Activated naive CD8-positive, alpha-beta T cell treated with anti-CD3 and anti-CD28 coated beads, Interleukin-2, amount 10 ng/mL, durations not matched to agents 7 days and 5 days (primary cell): ENCODE measurements at regions not wholly inside any gene's neighbourhood (a gene's known extent, or its start where the extent isn't known, plus 50 kb on each side); places are given as distances from the start of the nearest gene placed in this dataset.
"Not testable (repeated sequence)": the region's sequence is repeated elsewhere in the genome, so short reads cannot be mapped to it uniquely, and the experiment has no call there.

Source experiments
- ATAC-seq: fragments of 150-1000 bp; cut with Tn5 transposase; one replicate; pipeline ENCODE4 v1.10.0; 2021; ENCODE audit warnings: low read depth, moderate library complexity
- POLR2A ChIA-PET: fragments of 350-600 bp; sonication (Branson Sonifier 250); formaldehyde crosslinking; loops from one replicate; lab custom pipeline; 2021; ENCODE audit warnings: antibody characterized with exemption; lab: Charles Lee
- DNase-seq: peaks from one replicate; pipeline ENCODE4 v3.0.0; 2021
- H3K27ac Mint-ChIP-seq: one replicate; pipeline ENCODE4 v1.8.0; 2022; ENCODE audit warnings: mild to moderate bottlenecking, mixed read lengths
- H3K27me3 Mint-ChIP-seq: one replicate; pipeline ENCODE4 v1.8.0; 2022; ENCODE audit warnings: mild to moderate bottlenecking, moderate library complexity, mixed read lengths
- H3K36me3 Mint-ChIP-seq: one replicate; pipeline ENCODE4 v1.8.0; 2021; ENCODE audit warnings: mild to moderate bottlenecking, mixed read lengths
- H3K4me1 Mint-ChIP-seq: one replicate; pipeline ENCODE4 v1.8.0; 2021; ENCODE audit warnings: mixed read lengths
- H3K4me3 Mint-ChIP-seq: one replicate; pipeline ENCODE4 v1.8.0; 2022; ENCODE audit warnings: mild to moderate bottlenecking, moderate library complexity, mixed read lengths
- H3K9me3 Mint-ChIP-seq: one replicate; pipeline ENCODE4 v1.8.0; 2021; ENCODE audit warnings: mixed read lengths

DNA sequence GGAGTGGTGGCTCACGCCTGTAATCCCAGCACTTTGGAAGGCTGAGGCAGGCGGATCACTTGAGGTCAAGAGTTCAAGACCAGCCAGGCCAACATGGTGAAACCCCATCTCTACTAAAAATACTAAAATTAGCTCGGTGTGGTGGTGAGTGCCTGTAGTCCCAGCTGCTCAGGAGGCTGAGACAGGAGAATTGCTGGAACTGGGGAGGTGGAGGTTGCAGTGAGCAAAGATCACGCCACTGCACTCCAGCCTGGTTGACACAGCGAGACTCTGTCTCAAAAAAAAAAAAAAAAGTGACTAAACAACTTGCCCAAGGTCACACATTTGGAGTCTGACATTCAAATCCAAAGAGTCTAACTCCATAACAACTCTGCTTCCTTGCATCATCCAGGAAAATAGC lies 192.4 kb upstream of the C16orf82 start:
- H3K9me3 Mint-ChIP-seq, POLR2A ChIA-PET, ATAC-seq, H3K4me1 Mint-ChIP-seq, H3K27ac Mint-ChIP-seq, DNase-seq, H3K4me3 Mint-ChIP-seq, H3K36me3 Mint-ChIP-seq, H3K27me3 Mint-ChIP-seq: not testable (repeated sequence)

DNA sequence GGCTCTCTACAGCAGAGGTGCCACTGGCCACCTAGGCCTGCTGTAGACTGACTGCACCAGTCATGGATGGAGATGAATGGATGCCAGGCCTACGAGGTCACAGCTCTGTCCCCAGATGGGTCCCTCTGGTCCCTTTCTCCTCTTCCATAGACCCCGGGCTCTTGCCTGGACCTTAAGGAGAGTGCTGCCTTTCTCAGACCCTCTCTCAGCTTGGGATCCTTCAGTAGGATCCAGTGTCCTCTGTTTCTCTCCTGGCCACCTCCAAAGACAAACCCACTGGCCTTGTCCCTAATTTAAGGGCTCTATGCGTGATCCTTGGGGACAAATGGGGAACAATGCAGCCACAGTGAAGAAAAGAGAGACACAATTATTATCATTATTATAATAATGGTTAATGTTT lies 189.3 kb upstream of the C16orf82 start:
- Mint-ChIP-seq H3K4me3 (no peak overlapping the region), H3K4me1 (no peaks in the 10 kb centered on the region), H3K9me3 (no peaks in the 10 kb centered on the region), H3K36me3 (no peaks in the 10 kb centered on the region), H3K27ac (no peak overlapping the region), H3K27me3 (no peaks in the 10 kb centered on the region)
- POLR2A ChIA-PET = no interaction called here
- DNase-seq = no peak
- no peak for ATAC-seq

DNA sequence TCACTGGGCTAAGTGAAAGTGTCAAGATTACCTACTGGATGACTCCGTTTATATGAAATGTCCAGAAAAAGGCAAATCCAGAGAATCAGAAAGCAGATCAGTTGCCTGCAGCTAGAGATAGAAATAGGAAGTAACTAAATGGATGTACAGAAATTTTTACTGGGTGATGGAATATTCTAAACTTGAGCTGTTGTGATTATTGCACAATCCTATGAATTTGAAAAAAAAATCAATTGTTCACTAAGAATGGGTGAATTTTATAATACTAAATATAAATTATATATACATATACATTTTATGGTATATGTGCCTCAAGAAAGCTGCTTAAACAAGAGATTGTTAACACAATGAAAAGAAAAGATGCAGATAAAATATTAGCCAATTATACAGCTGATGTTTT lies 181.1 kb upstream of the C16orf82 start:
- no peaks in the 10 kb centered on the region for H3K4me1 Mint-ChIP-seq
- no peak overlapping the region for H3K4me3 Mint-ChIP-seq
- H3K9me3 Mint-ChIP-seq = peaks cover 2% of the 10 kb centered on the region
- no peaks in the 10 kb centered on the region for H3K36me3 Mint-ChIP-seq
- ATAC-seq (no peak), DNase-seq (no peak)
- H3K27ac Mint-ChIP-seq = no peak overlapping the region
- H3K27me3 Mint-ChIP-seq = peaks cover 3% of the 10 kb centered on the region
- POLR2A ChIA-PET = no interaction called here

DNA sequence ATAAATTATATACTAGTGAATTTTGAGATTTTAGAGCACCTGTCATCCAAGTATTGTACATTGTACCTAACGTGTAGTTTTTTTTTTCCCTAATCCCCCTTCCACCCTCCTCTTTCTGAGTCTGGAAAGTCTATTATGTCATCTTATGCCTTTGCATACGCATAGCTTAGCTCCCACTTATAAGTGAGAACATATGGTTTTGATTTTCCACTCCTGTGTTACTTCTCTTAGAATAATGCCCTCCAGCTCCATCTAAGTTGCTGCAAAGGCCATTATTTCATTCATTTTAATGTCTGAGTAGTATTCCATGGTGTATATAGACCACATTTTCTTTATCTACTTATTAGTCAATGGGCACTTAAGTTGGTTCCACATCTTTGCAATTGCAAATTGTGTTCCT lies 177.0 kb upstream of the C16orf82 start:
- POLR2A ChIA-PET = no interaction called here
- no peak for ATAC-seq
- H3K27me3 Mint-ChIP-seq = peaks cover 4% of the 10 kb centered on the region
- no peak for DNase-seq
- no peaks in the 10 kb centered on the region for H3K36me3 Mint-ChIP-seq
- no peak overlapping the region for H3K4me3 Mint-ChIP-seq
- H3K27ac Mint-ChIP-seq = no peak overlapping the region
- no peaks in the 10 kb centered on the region for H3K4me1 Mint-ChIP-seq
- peaks cover 1% of the 10 kb centered on the region for H3K9me3 Mint-ChIP-seq

DNA sequence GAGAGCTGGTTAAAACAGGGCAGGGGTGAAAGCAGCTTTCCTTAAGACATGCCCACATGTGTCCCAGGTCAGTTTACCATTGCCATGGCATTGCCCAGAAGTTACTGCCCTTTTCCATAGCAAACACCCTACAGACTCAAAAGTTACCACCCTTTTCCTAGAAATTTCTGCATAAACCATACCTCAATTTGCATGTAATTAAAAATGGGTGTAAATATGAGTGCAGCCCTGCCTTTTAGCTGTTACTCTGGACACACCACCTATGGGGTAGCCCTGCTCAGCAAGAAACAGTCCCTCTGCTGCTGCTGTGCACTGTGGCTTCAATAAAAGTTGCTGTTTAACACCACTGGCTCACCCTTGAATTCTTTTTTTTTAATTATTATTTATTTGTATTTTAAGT lies 168.5 kb upstream of the C16orf82 start:
- POLR2A ChIA-PET = no interaction called here
- Mint-ChIP-seq H3K9me3 (no peaks in the 10 kb centered on the region), H3K27ac (no peak overlapping the region), H3K4me3 (no peak overlapping the region), H3K27me3 (peaks cover 23% of the 10 kb centered on the region), H3K4me1 (no peaks in the 10 kb centered on the region), H3K36me3 (no peaks in the 10 kb centered on the region)
- ATAC-seq (no peak), DNase-seq (no peak)

DNA sequence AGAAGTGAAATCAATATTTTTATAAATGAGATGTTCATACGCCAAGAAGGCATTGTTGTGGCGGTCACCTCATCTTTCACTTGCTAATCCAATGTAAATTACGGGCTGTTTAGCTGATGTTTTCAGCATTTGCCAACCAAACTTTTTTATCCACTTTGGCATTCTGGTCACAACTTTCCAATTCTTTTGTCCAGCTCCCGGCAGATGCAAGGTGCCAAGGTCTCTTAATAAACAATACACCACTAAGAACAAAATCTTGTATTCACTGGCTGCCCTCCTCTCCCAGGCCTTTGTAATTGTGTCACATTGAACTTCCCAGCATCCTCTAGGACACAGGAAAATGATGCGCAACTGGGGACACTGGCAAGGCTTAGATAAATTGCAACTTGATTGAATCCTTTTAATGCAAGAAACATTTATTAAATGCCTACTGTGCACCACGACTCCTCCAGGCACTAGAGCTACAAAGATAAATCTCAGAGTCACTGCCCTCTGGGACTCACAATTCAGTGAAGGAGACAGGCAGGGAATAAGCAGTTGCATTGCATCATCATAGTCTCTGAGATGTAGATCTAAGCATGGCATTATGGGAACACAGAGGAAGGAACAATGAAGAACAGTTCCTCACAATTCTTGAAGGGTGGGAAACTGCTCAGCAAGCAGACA lies 165.4 kb upstream of the C16orf82 start:
- H3K9me3 Mint-ChIP-seq = no peaks in the 10 kb centered on the region
- POLR2A ChIA-PET = no interaction called here
- DNase-seq = no peak
- H3K27me3 Mint-ChIP-seq = peaks cover 23% of the 10 kb centered on the region
- H3K36me3 Mint-ChIP-seq = no peaks in the 10 kb centered on the region
- no peak overlapping the region for H3K27ac Mint-ChIP-seq
- ATAC-seq = no peak
- H3K4me3 Mint-ChIP-seq = no peak overlapping the region
- no peaks in the 10 kb centered on the region for H3K4me1 Mint-ChIP-seq

DNA sequence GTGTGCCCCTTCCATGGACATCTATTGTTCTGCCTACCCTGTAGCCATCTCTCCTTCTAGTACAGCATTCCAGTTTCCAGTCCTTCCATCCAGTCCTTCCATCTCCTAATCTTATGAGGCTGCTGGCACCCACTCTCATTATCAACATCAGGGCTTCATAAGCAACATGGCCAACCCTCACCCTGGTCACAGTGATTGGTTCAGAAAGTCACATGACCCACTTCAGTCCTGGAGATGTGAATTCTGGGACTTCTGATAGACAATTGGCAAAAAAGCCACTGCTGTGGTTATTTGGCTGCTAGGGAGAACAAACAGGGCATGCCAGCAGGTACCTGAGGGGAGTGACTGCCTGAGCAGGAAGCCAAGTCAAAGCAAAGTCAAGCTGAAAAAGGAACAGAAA lies 164.7 kb upstream of the C16orf82 start:
- H3K4me3 Mint-ChIP-seq = no peak overlapping the region
- no peaks in the 10 kb centered on the region for H3K9me3 Mint-ChIP-seq
- ATAC-seq = no peak
- H3K4me1 Mint-ChIP-seq = no peaks in the 10 kb centered on the region
- POLR2A ChIA-PET = no interaction called here
- DNase-seq = no peak
- peaks cover 17% of the 10 kb centered on the region for H3K27me3 Mint-ChIP-seq
- H3K36me3 Mint-ChIP-seq = no peaks in the 10 kb centered on the region
- no peak overlapping the region for H3K27ac Mint-ChIP-seq

DNA sequence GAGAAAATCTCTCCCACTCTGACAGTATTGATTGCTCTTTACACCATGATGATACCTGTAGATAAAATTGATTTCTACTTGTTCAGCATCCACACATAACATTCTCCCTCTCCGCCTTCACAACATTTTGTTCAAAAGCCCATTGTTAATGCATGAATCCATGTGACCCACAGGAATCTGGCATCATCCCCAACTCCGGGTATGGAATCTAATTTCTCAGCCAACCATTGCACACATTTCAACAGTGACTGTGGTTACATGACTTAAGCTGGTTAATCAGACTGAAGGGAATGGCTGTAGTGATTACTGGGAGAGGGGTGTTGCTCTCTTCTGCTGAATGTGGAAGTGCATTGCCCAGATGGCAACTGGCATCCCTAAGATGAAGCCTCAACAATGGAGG lies 161.4 kb upstream of the C16orf82 start:
- Mint-ChIP-seq H3K36me3 (no peaks in the 10 kb centered on the region), H3K4me1 (no peaks in the 10 kb centered on the region), H3K9me3 (no peaks in the 10 kb centered on the region), H3K27me3 (peaks cover 4% of the 10 kb centered on the region), H3K4me3 (no peak overlapping the region), H3K27ac (no peak overlapping the region)
- POLR2A ChIA-PET = no interaction called here
- DNase-seq (no peak), ATAC-seq (no peak)

DNA sequence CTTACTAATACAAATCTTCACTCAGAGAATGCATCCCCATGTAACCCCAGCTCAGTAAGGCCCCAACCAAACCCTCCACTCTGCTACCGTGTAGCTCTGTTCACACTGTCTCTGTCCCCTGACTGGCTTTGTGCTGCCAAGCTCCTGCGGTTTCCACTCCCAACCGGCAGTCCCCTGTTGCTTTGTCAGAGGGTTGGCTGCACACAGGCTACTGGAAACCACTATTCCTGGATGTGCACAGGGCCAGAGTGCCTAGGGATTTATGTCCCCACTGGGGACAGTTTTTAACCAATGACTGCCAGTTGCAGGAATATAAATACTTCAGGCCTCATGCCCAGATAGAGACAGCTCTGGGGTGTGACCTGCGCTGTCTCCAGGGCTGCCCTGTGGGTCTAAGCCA lies 157.1 kb upstream of the C16orf82 start:
- H3K4me1 Mint-ChIP-seq = no peaks in the 10 kb centered on the region
- POLR2A ChIA-PET = no interaction called here
- H3K27me3 Mint-ChIP-seq = no peaks in the 10 kb centered on the region
- ATAC-seq (no peak), DNase-seq (no peak)
- no peak overlapping the region for H3K27ac Mint-ChIP-seq
- no peak overlapping the region for H3K4me3 Mint-ChIP-seq
- H3K9me3 Mint-ChIP-seq = no peaks in the 10 kb centered on the region
- no peaks in the 10 kb centered on the region for H3K36me3 Mint-ChIP-seq

DNA sequence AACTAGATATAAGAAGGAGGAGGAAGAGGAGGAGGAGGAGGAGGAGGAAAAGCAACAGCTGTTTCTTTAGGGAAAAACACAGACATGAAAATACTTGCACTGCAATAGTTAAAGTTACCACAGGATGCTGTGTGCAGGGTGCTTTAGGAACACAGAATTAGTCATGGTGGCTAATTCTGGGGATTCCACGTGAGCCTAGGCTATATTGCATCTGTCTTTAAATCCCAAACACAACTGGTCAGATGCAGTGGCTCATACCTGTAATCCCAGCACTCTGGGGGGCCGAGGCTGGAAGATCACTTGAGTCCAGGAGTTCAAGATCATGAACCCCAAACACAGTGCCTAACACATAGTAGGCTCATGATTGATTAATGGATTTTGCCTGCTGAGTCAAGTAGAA lies 155.3 kb upstream of the C16orf82 start:
- no peak overlapping the region for H3K4me3 Mint-ChIP-seq
- H3K4me1 Mint-ChIP-seq = no peaks in the 10 kb centered on the region
- ATAC-seq (no peak), DNase-seq (no peak)
- peaks cover 2% of the 10 kb centered on the region for H3K27me3 Mint-ChIP-seq
- H3K36me3 Mint-ChIP-seq = no peaks in the 10 kb centered on the region
- no peak overlapping the region for H3K27ac Mint-ChIP-seq
- no peaks in the 10 kb centered on the region for H3K9me3 Mint-ChIP-seq
- POLR2A ChIA-PET = no interaction called here

DNA sequence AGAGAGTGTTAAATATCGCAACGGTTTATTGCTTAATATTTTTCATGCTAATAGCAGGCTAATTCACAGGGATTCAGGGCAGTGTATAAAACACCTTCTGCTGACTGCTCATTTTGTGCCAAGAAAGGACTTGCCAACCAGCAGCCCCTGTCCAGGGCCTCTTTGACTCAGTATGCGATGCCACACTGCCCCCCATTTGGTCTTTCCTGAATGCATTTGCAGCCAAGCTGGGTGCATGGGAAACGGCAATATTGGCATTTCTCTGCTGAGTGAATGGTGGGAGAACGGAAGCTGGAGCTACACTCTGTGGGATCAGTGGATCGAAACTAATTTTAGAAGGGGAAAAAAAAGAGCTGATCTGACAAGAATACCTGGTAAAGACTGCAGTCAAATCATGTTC lies 152.9 kb upstream of the C16orf82 start:
- ATAC-seq = no peak
- POLR2A ChIA-PET = no interaction called here
- Mint-ChIP-seq H3K9me3 (no peaks in the 10 kb centered on the region), H3K4me3 (no peak overlapping the region), H3K27me3 (peaks cover 2% of the 10 kb centered on the region), H3K36me3 (no peaks in the 10 kb centered on the region), H3K27ac (no peak overlapping the region), H3K4me1 (no peaks in the 10 kb centered on the region)
- no peak for DNase-seq

DNA sequence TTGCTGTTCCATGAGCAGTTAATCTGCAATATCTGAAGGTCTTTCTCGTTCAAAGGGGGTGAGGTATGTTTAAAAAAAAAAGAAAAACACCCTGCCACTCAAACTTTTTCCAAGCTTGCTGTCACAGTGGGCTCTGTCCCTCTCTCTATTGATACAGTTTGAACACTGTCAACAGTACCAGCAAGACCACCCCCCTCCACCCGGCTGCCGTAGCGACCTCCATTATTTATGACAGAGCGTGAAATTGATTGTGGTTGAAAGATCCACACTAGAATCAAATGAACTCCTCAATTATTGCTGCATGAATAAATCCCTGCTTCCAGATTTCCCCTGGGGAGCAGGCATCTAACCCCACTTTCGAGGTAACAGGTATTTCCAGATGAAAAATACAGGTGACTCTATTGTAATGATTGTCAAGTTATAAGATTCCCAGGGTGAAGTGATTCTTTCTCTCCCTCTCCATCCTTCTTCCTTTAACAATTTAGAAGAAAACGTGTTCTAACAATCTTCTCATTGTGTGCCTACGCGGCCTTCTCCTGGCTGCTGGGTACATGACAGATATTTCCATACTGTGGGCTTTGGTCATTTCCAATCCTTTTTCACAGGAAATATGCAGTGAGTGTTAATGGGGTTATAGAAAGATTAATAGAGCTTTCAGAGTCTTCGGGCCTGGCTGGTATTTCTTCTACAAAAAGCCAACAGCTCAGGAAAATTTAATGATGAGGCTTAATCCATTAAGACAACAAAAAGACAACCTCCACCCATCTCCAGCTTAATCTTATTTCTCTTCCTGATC lies 135.7 kb upstream of the C16orf82 start:
- H3K36me3 Mint-ChIP-seq = no peaks in the 10 kb centered on the region
- H3K4me1 Mint-ChIP-seq = no peaks in the 10 kb centered on the region
- peaks cover 4% of the 10 kb centered on the region for H3K27me3 Mint-ChIP-seq
- no peak overlapping the region for H3K4me3 Mint-ChIP-seq
- no peak overlapping the region for H3K27ac Mint-ChIP-seq
- ATAC-seq (no peak), DNase-seq (no peak)
- no peaks in the 10 kb centered on the region for H3K9me3 Mint-ChIP-seq
- POLR2A ChIA-PET = no interaction called here

DNA sequence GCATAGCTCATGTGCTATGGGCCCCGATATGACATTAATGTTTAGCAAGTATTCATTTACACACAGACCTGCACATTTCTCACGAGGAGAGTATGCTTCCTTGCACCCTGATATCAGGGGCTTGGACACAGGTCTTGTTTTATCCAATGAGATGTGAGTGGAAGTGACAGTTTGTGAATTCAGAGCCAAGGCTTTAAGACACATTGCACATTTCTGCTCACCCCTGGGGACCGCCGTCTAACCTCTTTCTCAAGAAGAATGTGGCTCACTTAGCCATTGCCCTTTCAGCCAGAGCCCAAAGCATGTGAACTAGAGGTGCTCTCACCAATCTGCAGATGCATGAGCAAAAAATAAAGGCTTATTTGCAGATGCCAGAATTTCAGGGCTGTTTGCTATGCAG lies 116.1 kb upstream of the C16orf82 start:
- H3K4me1 Mint-ChIP-seq = no peaks in the 10 kb centered on the region
- H3K4me3 Mint-ChIP-seq = no peak overlapping the region
- no peaks in the 10 kb centered on the region for H3K36me3 Mint-ChIP-seq
- peaks cover 10% of the 10 kb centered on the region for H3K27me3 Mint-ChIP-seq
- POLR2A ChIA-PET = no interaction called here
- no peak for DNase-seq
- no peaks in the 10 kb centered on the region for H3K9me3 Mint-ChIP-seq
- no peak overlapping the region for H3K27ac Mint-ChIP-seq
- ATAC-seq = no peak

DNA sequence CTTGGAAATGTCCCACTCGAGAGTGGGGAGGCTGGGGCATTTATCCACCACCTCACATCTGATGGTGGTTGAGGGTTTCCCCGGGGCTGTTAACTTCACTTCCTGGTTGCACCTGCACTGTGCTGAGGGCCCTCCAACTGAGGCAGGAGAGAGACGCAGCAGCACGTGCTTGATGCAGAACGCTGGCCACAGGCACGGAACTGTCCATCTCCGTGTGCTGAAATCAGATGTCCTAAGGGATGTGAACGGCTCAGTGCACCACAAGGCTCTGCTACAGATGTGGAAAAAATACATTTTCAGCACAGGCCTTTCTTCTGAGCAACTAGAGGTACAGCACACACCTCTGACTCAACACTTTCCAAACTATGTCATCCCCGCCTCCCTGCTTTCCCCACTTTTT lies 114.8 kb upstream of the C16orf82 start:
- H3K4me3 Mint-ChIP-seq = no peak overlapping the region
- no peaks in the 10 kb centered on the region for H3K4me1 Mint-ChIP-seq
- no peak for DNase-seq
- H3K27me3 Mint-ChIP-seq = peaks cover 7% of the 10 kb centered on the region
- H3K9me3 Mint-ChIP-seq = no peaks in the 10 kb centered on the region
- POLR2A ChIA-PET = no interaction called here
- no peaks in the 10 kb centered on the region for H3K36me3 Mint-ChIP-seq
- no peak overlapping the region for H3K27ac Mint-ChIP-seq
- no peak for ATAC-seq
